Ammon's horn (tissue), 1 donor: ENCODE measurements at regions not wholly inside any gene's neighbourhood (a gene's known extent, or its start where the extent isn't known, plus 50 kb on each side); places are given as distances from the start of the nearest gene placed in this dataset.

ENCODE experiments used
- DNase-seq: peaks from one replicate; pipeline ENCODE4 v3.0.0-alpha.2; 2016; ENCODE audit warnings: low spot score

GRCh38 chr9:135009051-135009560 is 78.4 kb upstream of the OLFM1 start:
- no peak for DNase-seq

- no peak for DNase-seq
These were observed 77.5 kb upstream of the OLFM1 start for GRCh38 chr9:135009794-135010585.

GRCh38 chr9:135010586-135010860 is 76.9 kb upstream of the OLFM1 start:
- no peak for DNase-seq

GRCh38 chr9:135010921-135011320 is 76.5 kb upstream of the OLFM1 start:
- DNase-seq, result no peak

GRCh38 chr9:135012166-135012565 is 75.3 kb upstream of the OLFM1 start:
- DNase-seq, result no peak

GRCh38 chr9:135014311-135015010 is 73.0 kb upstream of the OLFM1 start:
- no peak for DNase-seq

DNA sequence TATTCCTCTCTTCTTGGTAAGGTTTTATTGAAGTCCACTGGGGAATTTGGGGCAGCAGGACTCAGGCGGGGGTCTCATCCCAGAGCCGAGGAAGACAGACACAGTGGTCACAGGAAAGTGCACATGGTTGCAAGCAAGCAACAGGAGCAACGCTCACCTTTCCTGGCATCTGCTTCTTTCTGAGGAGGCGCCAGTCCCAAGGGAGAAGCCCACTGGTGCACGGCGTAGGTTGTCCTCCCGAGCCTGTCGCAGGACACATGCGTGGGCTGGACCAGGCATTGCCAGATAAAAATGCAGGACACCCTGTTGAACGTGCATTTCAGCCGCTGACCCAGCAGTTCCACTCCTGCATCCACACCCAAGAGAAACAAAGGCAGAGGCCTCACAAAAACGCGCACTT is 72.4 kb upstream of the OLFM1 start:
- no peak for DNase-seq

DNA sequence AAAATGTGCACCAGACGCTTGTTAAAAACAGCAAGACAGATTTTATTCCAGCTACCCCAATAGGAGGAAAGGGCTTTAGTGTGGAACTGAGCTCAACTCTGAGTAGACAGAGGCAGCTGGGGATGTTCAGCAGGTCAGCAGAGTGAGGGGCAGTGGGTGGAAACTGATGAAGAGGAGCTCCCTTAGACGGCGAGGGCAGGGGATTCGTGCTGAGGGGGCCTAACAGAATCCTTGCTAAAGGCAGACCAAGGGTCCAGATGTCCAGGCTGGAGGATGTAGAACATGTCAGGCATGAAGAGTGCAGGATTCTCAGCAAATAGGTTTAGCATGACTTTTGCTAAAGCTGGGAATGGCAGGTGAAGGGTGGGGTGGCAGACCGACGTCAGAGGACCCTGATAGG is 71.9 kb upstream of the OLFM1 start:
- DNase-seq, result no peak

- DNase-seq, result no peak
These were observed 71.3 kb upstream of the OLFM1 start for GRCh38 chr9:135016037-135016640.

GRCh38 chr9:135016876-135017275 is 70.6 kb upstream of the OLFM1 start:
- DNase-seq, result no peak

- no peak for DNase-seq
These were observed 69.6 kb upstream of the OLFM1 start for GRCh38 chr9:135017899-135018298.

GRCh38 chr9:135018306-135018915 is 69.1 kb upstream of the OLFM1 start:
- DNase-seq, result no peak

DNA sequence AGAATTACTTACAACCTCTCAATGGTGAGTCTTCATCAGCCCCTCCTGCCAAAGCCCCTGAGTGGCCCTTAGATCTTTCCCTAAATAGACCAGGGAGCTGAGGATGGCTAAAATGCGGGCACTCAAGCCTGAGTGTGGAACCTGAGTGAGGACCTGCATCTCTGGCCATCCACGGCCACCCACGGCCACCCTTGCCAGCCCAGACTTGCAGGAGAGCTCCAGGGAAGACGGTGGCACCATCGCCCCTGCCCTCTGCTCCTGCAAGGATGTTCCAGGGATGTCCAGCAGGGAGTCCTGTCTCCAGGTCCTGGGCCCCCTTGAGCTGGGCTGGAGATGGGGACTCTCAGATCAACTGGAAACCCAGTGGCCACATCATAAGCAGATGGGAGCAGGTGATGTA is 68.2 kb upstream of the OLFM1 start:
- DNase-seq, result no peak

DNA sequence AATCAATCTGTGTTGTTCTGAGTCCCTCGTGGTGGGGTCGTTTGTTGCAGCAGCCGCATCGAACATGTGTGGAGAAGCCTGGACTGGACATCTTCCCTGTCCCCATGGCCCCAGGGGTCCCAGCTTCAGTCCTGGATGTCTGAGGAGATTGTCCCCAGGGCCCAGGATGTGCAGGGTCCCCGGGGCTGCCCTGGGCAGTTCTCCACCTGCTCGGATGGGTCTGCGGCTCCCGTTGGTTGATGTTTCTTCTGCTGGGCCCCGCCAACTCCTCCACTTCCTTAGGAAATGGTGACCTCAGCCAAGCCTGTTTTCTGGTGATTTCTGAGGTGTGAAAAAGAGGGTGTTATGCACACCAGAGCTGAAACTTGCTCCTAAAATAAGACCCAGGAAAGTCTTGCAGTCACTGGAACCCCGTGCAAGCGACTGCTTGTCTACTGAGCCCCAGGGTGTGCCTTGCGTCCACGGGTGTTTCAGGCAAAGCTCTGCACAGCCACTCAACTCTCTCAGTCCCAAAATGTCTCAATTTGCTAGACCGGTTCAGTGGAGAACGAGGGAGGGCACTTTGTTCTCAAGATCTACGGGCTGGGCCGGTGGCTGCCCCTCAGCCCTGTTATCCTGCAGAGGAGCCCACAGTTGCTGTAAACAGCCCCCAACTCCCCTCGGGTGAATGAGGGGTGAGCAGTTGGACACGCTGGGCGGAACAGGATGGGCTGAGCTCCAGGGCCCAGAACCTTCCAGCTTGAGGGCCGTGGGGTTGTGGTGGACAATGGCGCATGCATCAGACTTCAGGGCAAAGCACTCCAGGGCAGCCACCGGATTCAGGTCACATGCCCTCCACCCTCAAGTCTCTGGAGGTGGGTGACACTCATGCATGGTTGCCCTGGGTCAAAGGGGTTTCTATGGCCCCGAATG is 66.7 kb upstream of the OLFM1 start:
- no peak for DNase-seq

GRCh38 chr9:135021393-135021789 is 66.1 kb upstream of the OLFM1 start:
- DNase-seq, result no peak

GRCh38 chr9:135022191-135022870 is 65.1 kb upstream of the OLFM1 start:
- DNase-seq, result no peak

DNA sequence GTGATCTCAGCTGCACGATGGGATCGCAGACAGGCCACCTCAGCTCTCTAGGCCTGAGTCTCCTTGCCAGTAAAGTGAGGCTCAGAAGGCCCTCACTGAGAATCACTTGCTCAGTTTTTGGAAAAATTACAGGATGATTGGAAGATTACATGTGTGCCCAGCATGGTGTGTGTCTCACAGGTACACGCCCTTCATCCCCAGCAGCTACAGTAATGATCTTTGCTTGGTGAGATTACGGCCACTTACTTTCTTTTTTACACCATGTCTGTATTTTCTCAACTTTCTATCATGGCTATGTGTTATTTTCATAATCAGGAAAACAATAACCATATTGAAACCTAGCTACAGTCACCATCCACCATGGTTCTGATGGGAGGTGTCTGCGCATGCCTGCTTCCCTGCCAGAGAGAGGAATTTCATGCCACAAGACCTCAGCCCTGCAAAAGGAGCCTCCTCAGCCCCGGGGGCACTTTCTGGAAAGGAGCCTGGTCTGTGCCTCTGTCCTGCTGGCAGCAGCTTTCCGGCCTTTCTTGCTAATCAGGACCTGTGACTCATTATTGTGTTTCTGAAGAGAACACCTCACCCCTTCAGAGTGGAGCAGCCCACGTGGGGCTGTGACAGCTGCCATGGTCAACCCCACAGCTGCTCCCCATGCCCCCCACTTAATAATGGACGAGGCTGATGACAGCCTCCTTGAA is 64.2 kb upstream of the OLFM1 start:
- no peak for DNase-seq

GRCh38 chr9:135023786-135024405 is 63.6 kb upstream of the OLFM1 start:
- DNase-seq, result no peak

DNA sequence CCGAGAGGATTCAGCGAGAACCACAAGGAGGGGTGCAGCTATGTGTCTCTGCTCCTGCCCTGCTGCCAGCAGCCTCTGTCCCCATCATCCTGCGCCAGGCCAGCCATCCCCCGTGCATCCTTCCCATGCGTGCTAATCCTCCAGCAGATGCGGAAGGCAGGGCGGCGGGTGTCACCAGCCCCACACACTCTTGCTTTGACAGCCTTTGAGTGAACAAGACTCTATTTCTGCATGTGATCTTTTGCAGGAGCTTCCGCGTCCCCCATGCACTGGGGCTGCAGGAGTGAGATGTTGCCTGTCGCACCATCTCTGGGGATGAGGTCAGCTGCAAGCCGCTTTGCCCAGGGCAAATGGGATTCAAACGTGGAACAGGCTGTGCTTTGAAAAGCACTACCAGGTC is 58.0 kb upstream of the OLFM1 start:
- no peak for DNase-seq
